ENCODE measurements at regions not wholly inside any gene's neighbourhood (a gene's known extent, or its start where the extent isn't known, plus 50 kb on each side); places are given as distances from the start of the nearest gene placed in this dataset.
A peak's percentile ranks its signal among the peaks of the same experiment; 100 is the strongest.

DNA sequence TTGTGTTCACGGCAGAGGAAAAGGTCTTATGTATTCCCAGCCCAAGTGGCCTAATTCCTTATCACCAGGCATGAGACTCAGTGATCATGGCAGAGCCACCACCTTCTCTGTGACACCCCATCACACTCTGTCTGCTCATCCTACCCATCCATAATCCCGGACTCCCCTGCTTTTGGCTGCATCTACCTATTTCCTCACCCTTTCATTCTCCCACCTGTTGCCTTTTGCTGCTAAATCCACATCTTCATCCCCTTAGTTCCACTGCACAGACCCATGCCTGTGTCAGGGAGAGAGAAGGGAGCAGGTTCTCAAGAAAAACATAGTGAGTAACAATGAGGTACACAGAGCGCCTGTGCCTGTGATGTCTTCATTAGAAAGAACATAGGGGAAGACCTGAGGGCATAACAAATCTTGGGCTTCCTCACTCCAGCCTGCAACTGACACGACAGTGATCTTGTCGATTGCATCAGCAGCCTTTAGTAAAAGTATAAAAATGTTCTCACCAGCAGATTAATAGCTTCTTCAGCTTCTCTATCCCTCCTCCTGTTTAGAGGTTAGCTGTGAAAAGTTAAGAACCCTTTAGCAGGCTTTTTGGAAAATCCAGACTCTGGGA is 246.5 kb upstream of the SPRED2 start:
- H3K4me3 ChIP-seq (ENCODE audit: insufficient read depth, low read depth, low read length): no peak overlapping the region
- FAIRE-seq: no peak
- no peak overlapping the region for H2AFZ ChIP-seq (ENCODE audit: low read depth, low read length)
- no peaks in the 10 kb centered on the region for H3K79me2 ChIP-seq (ENCODE audit: insufficient read depth, low read length)
- no peaks in the 10 kb centered on the region for H3K36me3 ChIP-seq (ENCODE audit: insufficient read depth, low read length)
- no peaks in the 10 kb centered on the region for H3K36me3 Mint-ChIP-seq (ENCODE audit: low read depth, unreplicated experiment)
- no peak overlapping the region for H3K4me2 ChIP-seq (ENCODE audit: low read length)
- no peak for DNase-seq (ENCODE audit: low read depth)
- H3K4me3 Mint-ChIP-seq (ENCODE audit: unreplicated experiment): no peak overlapping the region
- H3K27me3 ChIP-seq (ENCODE audit: insufficient read depth, low read length): no peaks in the 10 kb centered on the region
- no peak overlapping the region for H3K9ac ChIP-seq (ENCODE audit: low read length)
- H4K20me1 ChIP-seq (ENCODE audit: insufficient read depth, low read length): no peaks in the 10 kb centered on the region
- peaks cover 2% of the 10 kb centered on the region for H3K27me3 Mint-ChIP-seq (ENCODE audit: low read depth, unreplicated experiment)
- peaks cover 4% of the 10 kb centered on the region for H3K9me3 ChIP-seq (ENCODE audit: insufficient read depth, low read depth, low read length)
- no peaks in the 10 kb centered on the region for H3K4me1 ChIP-seq (ENCODE audit: insufficient read depth, low read length)
- H3K4me1 Mint-ChIP-seq (ENCODE audit: low read depth, unreplicated experiment): no peaks in the 10 kb centered on the region
- TF ChIP-seq, protein P1, sequence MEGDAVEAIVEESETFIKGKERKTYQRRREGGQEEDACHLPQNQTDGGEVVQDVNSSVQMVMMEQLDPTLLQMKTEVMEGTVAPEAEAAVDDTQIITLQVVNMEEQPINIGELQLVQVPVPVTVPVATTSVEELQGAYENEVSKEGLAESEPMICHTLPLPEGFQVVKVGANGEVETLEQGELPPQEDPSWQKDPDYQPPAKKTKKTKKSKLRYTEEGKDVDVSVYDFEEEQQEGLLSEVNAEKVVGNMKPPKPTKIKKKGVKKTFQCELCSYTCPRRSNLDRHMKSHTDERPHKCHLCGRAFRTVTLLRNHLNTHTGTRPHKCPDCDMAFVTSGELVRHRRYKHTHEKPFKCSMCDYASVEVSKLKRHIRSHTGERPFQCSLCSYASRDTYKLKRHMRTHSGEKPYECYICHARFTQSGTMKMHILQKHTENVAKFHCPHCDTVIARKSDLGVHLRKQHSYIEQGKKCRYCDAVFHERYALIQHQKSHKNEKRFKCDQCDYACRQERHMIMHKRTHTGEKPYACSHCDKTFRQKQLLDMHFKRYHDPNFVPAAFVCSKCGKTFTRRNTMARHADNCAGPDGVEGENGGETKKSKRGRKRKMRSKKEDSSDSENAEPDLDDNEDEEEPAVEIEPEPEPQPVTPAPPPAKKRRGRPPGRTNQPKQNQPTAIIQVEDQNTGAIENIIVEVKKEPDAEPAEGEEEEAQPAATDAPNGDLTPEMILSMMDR (IDR thresholded peaks at IDR 0.05; ENCODE audit: insufficient read depth, low read depth, low read length): no peak
- no peak for TF ChIP-seq EZH2 (IDR thresholded peaks at IDR 0.05; ENCODE audit: insufficient read depth, low read length)
- peaks cover 11% of the 10 kb centered on the region for H3K9me3 Mint-ChIP-seq (ENCODE audit: unreplicated experiment)
- no peak overlapping the region for H3K27ac Mint-ChIP-seq (ENCODE audit: unreplicated experiment)
- no peak overlapping the region for H3K27ac ChIP-seq (ENCODE audit: low read depth, low read length)

DNA sequence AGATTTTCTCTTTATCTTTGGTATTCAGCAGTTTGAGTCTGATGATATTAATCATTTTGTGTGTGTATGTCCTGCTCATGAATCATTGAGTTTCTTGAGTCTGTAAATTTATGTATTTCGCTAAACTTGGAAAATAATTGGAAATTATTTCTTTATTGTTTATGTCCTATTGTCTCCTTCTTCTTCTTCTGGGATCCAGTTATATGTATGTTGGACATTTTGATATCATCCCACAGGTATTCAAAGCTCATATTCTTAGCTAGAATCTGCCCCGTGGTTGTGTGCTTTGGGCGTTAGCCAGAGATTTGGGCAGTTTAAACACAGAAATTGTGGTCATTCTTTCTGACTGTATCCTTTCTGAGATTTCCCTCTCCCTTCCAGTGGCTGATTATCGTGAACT is 243.0 kb upstream of the SPRED2 start:
- Histone ChIP-seq H3K4me2 (ENCODE audit: low read length) (no peak overlapping the region), H3K79me2 (ENCODE audit: insufficient read depth, low read length) (no peaks in the 10 kb centered on the region), H3K27ac (ENCODE audit: low read depth, low read length) (no peak overlapping the region), H3K36me3 (ENCODE audit: insufficient read depth, low read length) (no peaks in the 10 kb centered on the region), H3K9me3 (ENCODE audit: insufficient read depth, low read depth, low read length) (peaks cover 4% of the 10 kb centered on the region), H4K20me1 (ENCODE audit: insufficient read depth, low read length) (no peaks in the 10 kb centered on the region), H3K4me1 (ENCODE audit: insufficient read depth, low read length) (no peaks in the 10 kb centered on the region), H3K4me3 (ENCODE audit: insufficient read depth, low read depth, low read length) (no peak overlapping the region), H2AFZ (ENCODE audit: low read depth, low read length) (no peak overlapping the region), H3K9ac (ENCODE audit: low read length) (no peak overlapping the region), H3K27me3 (ENCODE audit: insufficient read depth, low read length) (no peaks in the 10 kb centered on the region)
- peaks cover 11% of the 10 kb centered on the region for H3K9me3 Mint-ChIP-seq (ENCODE audit: unreplicated experiment)
- no peaks in the 10 kb centered on the region for H3K36me3 Mint-ChIP-seq (ENCODE audit: low read depth, unreplicated experiment)
- no peak overlapping the region for H3K27ac Mint-ChIP-seq (ENCODE audit: unreplicated experiment)
- no peak overlapping the region for H3K4me3 Mint-ChIP-seq (ENCODE audit: unreplicated experiment)
- FAIRE-seq (no peak), DNase-seq (ENCODE audit: low read depth) (peak; percentile 47)
- H3K27me3 Mint-ChIP-seq (ENCODE audit: low read depth, unreplicated experiment): peaks cover 6% of the 10 kb centered on the region
- TF ChIP-seq, protein P1 (IDR thresholded peaks at IDR 0.05; ENCODE audit: insufficient read depth, low read depth, low read length): no peak
- TF ChIP-seq EZH2 (IDR thresholded peaks at IDR 0.05; ENCODE audit: insufficient read depth, low read length): no peak
- no peaks in the 10 kb centered on the region for H3K4me1 Mint-ChIP-seq (ENCODE audit: low read depth, unreplicated experiment)

DNA sequence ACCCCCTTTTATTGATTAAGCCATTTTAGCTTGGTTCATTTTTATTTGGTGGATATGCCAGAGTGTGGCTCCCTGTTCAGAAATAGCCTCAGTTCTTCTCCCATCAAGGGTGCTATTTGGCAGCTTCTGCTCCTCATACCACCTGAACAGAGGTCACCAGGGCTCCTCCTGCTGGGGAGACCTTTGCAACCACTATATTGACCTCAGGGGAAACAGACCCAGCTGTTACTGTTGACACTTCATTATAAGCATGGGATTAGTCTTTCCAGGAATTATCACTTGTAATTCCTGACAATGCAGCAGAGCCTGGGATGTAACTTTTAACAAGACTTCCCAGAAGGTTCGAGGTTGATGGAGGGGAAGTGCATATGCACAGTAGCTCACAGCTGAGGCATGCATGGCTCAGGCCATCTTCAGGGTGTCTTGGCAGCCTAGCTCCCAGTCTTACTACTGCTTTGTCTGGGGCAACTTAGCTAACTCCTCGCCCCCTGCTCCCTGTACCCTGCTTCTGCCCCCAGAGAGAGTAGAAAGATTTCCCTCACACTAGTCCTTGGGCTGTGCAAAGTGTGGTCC is 239.4 kb upstream of the SPRED2 start:
- Histone ChIP-seq H3K79me2 (ENCODE audit: insufficient read depth, low read length) (no peaks in the 10 kb centered on the region), H3K4me3 (ENCODE audit: insufficient read depth, low read depth, low read length) (no peak overlapping the region), H3K9me3 (ENCODE audit: insufficient read depth, low read depth, low read length) (peaks cover 14% of the 10 kb centered on the region), H3K4me1 (ENCODE audit: insufficient read depth, low read length) (no peaks in the 10 kb centered on the region), H2AFZ (ENCODE audit: low read depth, low read length) (no peak overlapping the region), H3K27me3 (ENCODE audit: insufficient read depth, low read length) (no peaks in the 10 kb centered on the region), H3K4me2 (ENCODE audit: low read length) (no peak overlapping the region), H3K27ac (ENCODE audit: low read depth, low read length) (no peak overlapping the region), H3K9ac (ENCODE audit: low read length) (no peak overlapping the region), H3K36me3 (ENCODE audit: insufficient read depth, low read length) (no peaks in the 10 kb centered on the region), H4K20me1 (ENCODE audit: insufficient read depth, low read length) (no peaks in the 10 kb centered on the region)
- Mint-ChIP-seq H3K9me3 (ENCODE audit: unreplicated experiment) (peaks cover 28% of the 10 kb centered on the region), H3K27ac (ENCODE audit: unreplicated experiment) (no peak overlapping the region), H3K36me3 (ENCODE audit: low read depth, unreplicated experiment) (no peaks in the 10 kb centered on the region), H3K4me1 (ENCODE audit: low read depth, unreplicated experiment) (no peaks in the 10 kb centered on the region), H3K4me3 (ENCODE audit: unreplicated experiment) (no peak overlapping the region), H3K27me3 (ENCODE audit: low read depth, unreplicated experiment) (peaks cover 6% of the 10 kb centered on the region)
- DNase-seq (ENCODE audit: low read depth) (no peak), FAIRE-seq (no peak)
- TF ChIP-seq EZH2 (IDR thresholded peaks at IDR 0.05; ENCODE audit: insufficient read depth, low read length): no peak
- TF ChIP-seq, protein P1 (IDR thresholded peaks at IDR 0.05; ENCODE audit: insufficient read depth, low read depth, low read length): no peak
